NCI-H1105 (cell line): ENCODE measurements at regions not wholly inside any gene's neighbourhood (a gene's known extent, or its start where the extent isn't known, plus 50 kb on each side); places are given as distances from the start of the nearest gene placed in this dataset.

Experiments
- DNase-seq: peaks from one replicate; lab custom pipeline; 2025; lab: John Stamatoyannopoulos, UW

GRCh38 chr6:121499666-121500065 lies 64.2 kb downstream of the GJA1 start:
- DNase-seq, result no peak

- no peak for DNase-seq
These were observed 68.1 kb downstream of the GJA1 start for GRCh38 chr6:121503589-121503991.

- no peak for DNase-seq
These were observed 68.8 kb downstream of the GJA1 start for GRCh38 chr6:121504227-121504626.

- no peak for DNase-seq
These were observed 69.8 kb downstream of the GJA1 start for GRCh38 chr6:121505284-121505683.

GRCh38 chr6:121506761-121507754 lies 71.6 kb downstream of the GJA1 start:
- no peak for DNase-seq

GRCh38 chr6:121510568-121511177 lies 75.2 kb downstream of the GJA1 start:
- no peak for DNase-seq

- DNase-seq, result no peak
These were observed 80.3 kb downstream of the GJA1 start for GRCh38 chr6:121515630-121516265.

- no peak for DNase-seq
These were observed 80.9 kb downstream of the GJA1 start for GRCh38 chr6:121516331-121516730.

- DNase-seq, result no peak
These were observed 85.1 kb downstream of the GJA1 start for GRCh38 chr6:121520337-121521163.

GRCh38 chr6:121521164-121521555 lies 85.7 kb downstream of the GJA1 start:
- no peak for DNase-seq

- no peak for DNase-seq
These were observed 86.8 kb downstream of the GJA1 start for GRCh38 chr6:121522265-121522664.

- DNase-seq, result no peak
These were observed 87.4 kb downstream of the GJA1 start for GRCh38 chr6:121522771-121523386.

- DNase-seq, result no peak
These were observed 88.2 kb downstream of the GJA1 start for GRCh38 chr6:121523628-121524027.

GRCh38 chr6:121526282-121526681 lies 90.8 kb downstream of the GJA1 start:
- DNase-seq, result no peak

- DNase-seq, result peak; percentile 82
These were observed 96.3 kb downstream of the GJA1 start for GRCh38 chr6:121531658-121532169.

GRCh38 chr6:121533321-121533841 lies 97.9 kb downstream of the GJA1 start:
- DNase-seq, result peak; percentile 92

- DNase-seq, result no peak
These were observed 100.3 kb downstream of the GJA1 start for GRCh38 chr6:121535777-121536176.

- DNase-seq, result no peak
These were observed 100.9 kb downstream of the GJA1 start for GRCh38 chr6:121536345-121536744.

- no peak for DNase-seq
These were observed 104.0 kb downstream of the GJA1 start for GRCh38 chr6:121539439-121539838.

GRCh38 chr6:121540210-121540609 lies 104.8 kb downstream of the GJA1 start:
- peak; percentile 56 for DNase-seq

- no peak for DNase-seq
These were observed 109.2 kb downstream of the GJA1 start for GRCh38 chr6:121544691-121545090.
